AG10803 (cell line): ENCODE measurements at regions not wholly inside any gene's neighbourhood (a gene's known extent, or its start where the extent isn't known, plus 50 kb on each side); places are given as distances from the start of the nearest gene placed in this dataset.
A peak's percentile ranks its signal among the peaks of the same experiment; 100 is the strongest.

Experiments used
- DNase-seq: peaks from one replicate; pipeline ENCODE4 v3.0.0; 2010; ENCODE audit warnings: low read depth
- H3K4me3 ChIP-seq: 2 replicates; pipeline ENCODE4 v1.5.1; 2011; ENCODE audit warnings: mild to moderate bottlenecking, low read length, control low read depth
- TF ChIP-seq, protein P1 (sequence below): conservative IDR thresholded peaks from 2 replicates; pipeline ENCODE4 v1.5.1; 2011; ENCODE audit warnings: mild to moderate bottlenecking, low read length, control low read depth, inconsistent platforms

DNA sequence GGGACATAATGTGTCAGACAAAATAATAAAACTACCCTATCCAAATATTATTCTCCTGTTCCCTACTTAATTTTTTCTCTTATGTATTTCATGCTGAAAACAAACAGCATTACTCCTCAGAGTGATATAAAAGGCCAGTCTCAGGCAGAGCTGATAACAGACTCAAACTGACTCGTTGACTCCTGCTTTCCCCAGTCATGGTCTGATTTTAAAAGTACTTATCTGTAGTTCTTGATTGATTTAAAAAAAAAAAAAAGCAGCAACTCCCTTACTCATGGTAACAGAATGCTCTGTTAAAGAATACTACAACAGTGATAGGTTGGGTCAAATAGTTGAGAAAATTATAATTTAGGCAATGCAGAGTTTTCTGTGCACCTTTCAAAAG is 90.3 kb upstream of the BARX2 start:
- no peak for DNase-seq
- TF ChIP-seq, protein P1, sequence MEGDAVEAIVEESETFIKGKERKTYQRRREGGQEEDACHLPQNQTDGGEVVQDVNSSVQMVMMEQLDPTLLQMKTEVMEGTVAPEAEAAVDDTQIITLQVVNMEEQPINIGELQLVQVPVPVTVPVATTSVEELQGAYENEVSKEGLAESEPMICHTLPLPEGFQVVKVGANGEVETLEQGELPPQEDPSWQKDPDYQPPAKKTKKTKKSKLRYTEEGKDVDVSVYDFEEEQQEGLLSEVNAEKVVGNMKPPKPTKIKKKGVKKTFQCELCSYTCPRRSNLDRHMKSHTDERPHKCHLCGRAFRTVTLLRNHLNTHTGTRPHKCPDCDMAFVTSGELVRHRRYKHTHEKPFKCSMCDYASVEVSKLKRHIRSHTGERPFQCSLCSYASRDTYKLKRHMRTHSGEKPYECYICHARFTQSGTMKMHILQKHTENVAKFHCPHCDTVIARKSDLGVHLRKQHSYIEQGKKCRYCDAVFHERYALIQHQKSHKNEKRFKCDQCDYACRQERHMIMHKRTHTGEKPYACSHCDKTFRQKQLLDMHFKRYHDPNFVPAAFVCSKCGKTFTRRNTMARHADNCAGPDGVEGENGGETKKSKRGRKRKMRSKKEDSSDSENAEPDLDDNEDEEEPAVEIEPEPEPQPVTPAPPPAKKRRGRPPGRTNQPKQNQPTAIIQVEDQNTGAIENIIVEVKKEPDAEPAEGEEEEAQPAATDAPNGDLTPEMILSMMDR, result no peak
- no peak overlapping the region for H3K4me3 ChIP-seq

DNA sequence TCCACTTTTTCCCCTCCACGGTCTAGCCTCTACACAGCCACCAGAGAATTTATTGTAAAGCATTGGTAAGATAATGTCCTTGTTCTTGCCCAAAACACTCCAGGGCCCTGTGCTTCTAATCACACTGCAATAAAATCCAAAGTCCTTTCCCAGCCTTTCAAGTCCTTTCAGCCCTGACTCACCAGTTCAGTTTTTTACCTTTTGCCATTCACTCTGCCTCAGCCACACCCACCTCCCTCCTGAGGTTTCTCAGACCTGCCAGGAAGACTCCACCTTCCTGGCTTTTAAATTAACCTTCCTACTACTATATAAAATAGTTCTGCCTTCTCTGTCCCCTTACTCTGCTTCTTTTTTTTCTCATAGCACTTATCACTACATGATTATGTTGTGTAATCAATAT is 91.0 kb upstream of the ARHGAP32 start:
- DNase-seq, result no peak
- TF ChIP-seq, protein P1, result no peak
- H3K4me3 ChIP-seq, result no peak overlapping the region

DNA sequence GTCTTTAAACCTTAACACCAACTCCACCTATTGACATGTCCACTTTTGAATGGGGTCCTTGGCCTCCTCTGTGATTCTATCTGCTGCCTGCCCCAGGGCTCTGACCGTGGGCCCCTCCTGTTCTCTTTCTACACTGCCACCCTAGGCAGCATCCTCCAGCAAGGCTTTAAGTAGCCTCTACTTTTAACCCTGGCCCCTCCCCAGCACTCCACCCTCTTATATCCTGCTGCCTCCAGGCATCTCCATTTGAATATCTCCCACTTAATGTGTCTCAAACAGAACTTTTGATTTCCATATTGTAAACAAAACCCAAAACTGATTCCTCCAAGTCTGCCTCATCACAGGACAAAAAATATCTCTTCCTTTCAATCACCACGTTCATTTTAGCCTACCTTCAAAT is 90.5 kb upstream of the ARHGAP32 start:
- TF ChIP-seq, protein P1, result no peak
- H3K4me3 ChIP-seq, result no peak overlapping the region
- no peak for DNase-seq

DNA sequence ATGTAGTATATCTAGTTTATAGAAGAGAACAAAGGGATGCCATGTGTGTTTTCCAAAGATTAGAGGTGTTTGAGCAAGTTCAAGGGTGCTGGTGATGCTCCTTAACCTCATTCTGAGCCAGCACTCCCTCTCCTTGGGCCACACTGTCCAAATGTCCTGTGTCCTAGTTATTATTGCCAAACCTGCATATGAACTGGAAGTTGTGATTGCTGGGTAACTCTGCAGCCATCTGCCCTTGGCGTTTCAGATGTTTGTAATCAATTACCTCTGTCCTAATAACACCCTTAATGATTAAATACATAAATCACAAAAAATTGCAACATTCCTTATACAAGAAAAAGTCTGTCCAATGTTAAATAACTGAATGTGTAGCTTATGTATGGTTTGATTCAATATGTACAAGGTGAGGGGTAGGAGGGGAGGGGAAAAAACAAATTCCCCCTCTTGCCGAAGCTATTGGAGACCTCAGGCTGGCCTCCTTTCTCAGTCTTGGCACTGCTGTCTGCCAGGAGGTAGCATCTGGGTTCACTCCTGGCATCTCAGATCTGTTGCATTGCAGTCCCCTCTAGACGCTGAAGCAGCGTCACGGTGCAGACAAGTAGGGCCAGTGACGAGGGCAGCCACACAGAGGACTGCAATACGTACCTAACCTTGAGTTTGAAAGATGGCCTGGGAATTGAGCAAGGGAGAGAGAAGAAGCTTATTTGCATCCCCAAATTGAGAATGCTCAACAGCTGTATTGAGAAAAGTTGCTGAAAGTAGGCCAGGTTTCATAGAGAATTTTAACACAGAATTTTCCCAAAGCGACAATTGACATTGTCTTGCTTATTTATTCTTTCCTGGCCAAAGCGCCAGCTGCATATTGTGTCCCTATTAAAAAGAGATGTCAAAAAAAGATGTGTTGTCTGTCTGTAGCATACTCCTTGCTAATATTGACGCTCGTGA is 89.6 kb upstream of the ARHGAP32 start:
- H3K4me3 ChIP-seq, result no peak overlapping the region
- no peak for DNase-seq
- TF ChIP-seq, protein P1, result no peak

DNA sequence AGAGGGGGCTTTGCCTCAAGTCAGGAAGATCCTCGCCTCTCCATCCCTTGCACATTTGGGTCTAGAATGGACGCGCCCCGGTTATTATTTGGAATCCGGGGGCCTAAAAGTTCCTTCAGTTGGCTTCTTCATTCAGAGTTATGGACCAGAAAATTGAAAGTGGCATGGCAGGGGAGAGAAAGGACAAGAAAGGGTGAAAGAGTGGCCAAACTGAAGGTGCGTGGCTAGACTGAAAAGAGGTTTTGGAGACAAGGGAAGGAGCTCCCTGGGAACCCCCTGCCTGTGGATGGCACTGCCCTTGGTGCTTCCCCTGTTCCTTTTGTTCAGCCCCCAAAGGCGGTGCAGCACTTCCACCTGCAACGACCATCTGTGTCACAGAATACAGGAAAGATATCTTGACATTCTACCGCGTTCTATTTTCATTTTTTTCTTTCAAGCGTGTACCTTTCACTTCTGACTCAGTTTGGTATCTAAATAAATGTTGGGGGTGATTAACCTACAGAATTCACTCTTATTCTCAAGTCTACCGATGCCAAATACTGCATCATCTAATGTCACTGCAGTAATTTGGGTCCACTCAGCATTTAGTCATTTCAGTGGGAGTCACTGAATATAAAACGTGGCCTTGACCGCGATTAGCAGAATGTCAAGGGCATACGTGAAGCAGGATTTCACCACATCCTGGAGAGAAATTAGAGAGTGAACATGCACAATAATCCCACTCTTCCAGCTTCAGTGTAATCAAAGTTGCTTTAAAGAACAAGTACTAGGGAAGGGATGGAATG is 88.1 kb upstream of the ARHGAP32 start:
- H3K4me3 ChIP-seq, result peak overlapping the region; percentile 69
- peak; percentile 21 for DNase-seq
- TF ChIP-seq, protein P1, result no peak

DNA sequence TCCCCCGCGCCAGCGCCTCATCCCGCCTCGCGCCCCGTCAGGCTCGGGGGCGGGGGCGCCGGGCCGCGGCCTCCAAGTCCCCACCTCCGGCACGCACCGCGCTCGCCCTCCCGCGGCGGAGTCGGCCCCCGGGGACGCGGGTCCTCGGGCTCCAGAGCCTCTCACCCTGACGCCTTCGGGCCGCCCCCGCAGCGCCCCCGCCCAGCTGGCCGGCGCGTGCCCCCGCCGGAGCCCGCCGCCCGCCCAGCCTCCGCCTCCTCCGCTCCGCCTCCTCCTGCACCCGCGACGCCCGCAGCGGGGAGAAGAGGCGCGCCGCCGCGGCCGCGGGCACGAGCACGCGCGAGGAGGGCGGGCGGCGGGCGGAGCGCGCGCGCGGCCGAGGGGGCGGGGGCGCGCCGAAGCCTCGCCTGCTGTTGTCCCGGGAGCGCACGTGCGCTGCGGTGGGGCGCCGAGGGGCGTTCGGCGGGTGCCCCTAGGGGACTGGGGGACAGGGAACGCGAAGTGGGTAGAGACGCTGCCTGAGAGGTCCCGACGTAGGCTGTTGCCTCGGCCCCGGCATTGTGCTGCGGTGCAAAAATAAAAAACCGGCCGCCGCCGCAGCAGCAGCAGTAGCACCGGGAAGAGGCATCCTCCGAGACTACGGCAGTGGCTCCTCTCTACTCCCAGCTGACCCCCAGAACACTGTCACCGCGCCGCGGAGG is 87.4 kb upstream of the ARHGAP32 start:
- TF ChIP-seq, protein P1, result no peak
- DNase-seq, result peak; percentile 79
- peak overlapping the region; percentile 69 for H3K4me3 ChIP-seq
